HEK293T (cell line): ENCODE measurements at regions not wholly inside any gene's neighbourhood (a gene's known extent, or its start where the extent isn't known, plus 50 kb on each side); places are given as distances from the start of the nearest gene placed in this dataset.
"Not testable (repeated sequence)": the region's sequence is repeated elsewhere in the genome, so short reads cannot be mapped to it uniquely, and the experiment has no call there.

ENCODE experiments used
- CTCF ChIA-PET: fragments of 350-600 bp; formaldehyde crosslinking; extraction: SDS; loops from one replicate; lab custom pipeline; 2021; ENCODE audit warnings: antibody characterized with exemption, inconsistent platforms; lab: Yijun Ruan, JAX
- POLR2A ChIA-PET: fragments of 350-600 bp; formaldehyde crosslinking; extraction: SDS; loops from one replicate; lab custom pipeline; 2020; ENCODE audit warnings: antibody characterized with exemption, inconsistent platforms; lab: Yijun Ruan, JAX
- DNase-seq: peaks from one replicate; pipeline ENCODE4 v3.0.0; 2012; ENCODE audit warnings: mixed read lengths; ENCODE audit errors: extremely low spot score
- ARNT ChIP-seq: fragments of 450-650 bp; IDR thresholded peaks from 2 replicates; pipeline ENCODE4 v1.6.1; 2017; ENCODE audit warnings: mild to moderate bottlenecking
- BHLHE40 ChIP-seq: fragments of 450-650 bp; IDR thresholded peaks from 2 replicates; pipeline ENCODE4 v1.6.1; 2016; ENCODE audit warnings: mild to moderate bottlenecking, moderate library complexity, borderline replicate concordance
- CTBP1 ChIP-seq: fragments of 450-650 bp; IDR thresholded peaks from 2 replicates; pipeline ENCODE4 v1.6.1; 2016; ENCODE audit warnings: borderline replicate concordance
- ELF4 ChIP-seq: fragments of 450-650 bp; IDR thresholded peaks from 2 replicates; pipeline ENCODE4 v1.6.1; 2017; ENCODE audit warnings: antibody characterized with exemption
- FOXA1 ChIP-seq: fragments of 450-650 bp; IDR thresholded peaks from 2 replicates; pipeline ENCODE4 v1.6.1; 2016; ENCODE audit warnings: mild to moderate bottlenecking
- FOXK2 ChIP-seq: fragments of 450-650 bp; IDR thresholded peaks from 2 replicates; pipeline ENCODE4 v1.6.1; 2016; ENCODE audit warnings: mild to moderate bottlenecking
- FOXM1 ChIP-seq: fragments of 450-650 bp; IDR thresholded peaks from 2 replicates; pipeline ENCODE4 v1.6.1; 2017; ENCODE audit warnings: mild to moderate bottlenecking, borderline replicate concordance
- HDGF ChIP-seq: fragments of 450-650 bp; IDR thresholded peaks from 2 replicates; pipeline ENCODE4 v1.6.1; 2017; ENCODE audit warnings: antibody characterized with exemption, borderline replicate concordance
- L3MBTL2 ChIP-seq: fragments of 450-650 bp; conservative IDR thresholded peaks from 2 replicates; pipeline ENCODE4 v1.6.1; 2016; ENCODE audit warnings: mild to moderate bottlenecking
- LEF1 ChIP-seq: fragments of 450-650 bp; IDR thresholded peaks from 2 replicates; pipeline ENCODE4 v1.6.1; 2017; ENCODE audit warnings: mild to moderate bottlenecking, borderline replicate concordance
- NFRKB ChIP-seq: fragments of 450-650 bp; IDR thresholded peaks from 2 replicates; pipeline ENCODE4 v1.6.1; 2016; ENCODE audit warnings: mild to moderate bottlenecking, moderate library complexity
- PKNOX1 ChIP-seq: fragments of 450-650 bp; IDR thresholded peaks from 2 replicates; pipeline ENCODE4 v1.6.1; 2016
- SP1 ChIP-seq: fragments of 450-650 bp; IDR thresholded peaks from 2 replicates; pipeline ENCODE4 v1.6.1; 2017
- SUZ12 ChIP-seq: fragments of 450-650 bp; IDR thresholded peaks from 2 replicates; pipeline ENCODE4 v1.6.1; 2016; ENCODE audit warnings: mild to moderate bottlenecking
- TARDBP ChIP-seq: fragments of 450-650 bp; IDR thresholded peaks from 2 replicates; pipeline ENCODE4 v1.6.1; 2016
- ZNF384 ChIP-seq: fragments of 450-650 bp; IDR thresholded peaks from 2 replicates; pipeline ENCODE4 v1.6.1; 2016

- no peak for DNase-seq
- no peak for TF ChIP-seq HDGF
- no peak for TF ChIP-seq ZNF384
- no peak for TF ChIP-seq FOXA1
- TF ChIP-seq NFRKB: no peak
- TF ChIP-seq CTBP1: no peak
- no peak for TF ChIP-seq PKNOX1
- TF ChIP-seq ELF4: no peak
- no peak for TF ChIP-seq FOXK2
- no peak for TF ChIP-seq SUZ12
- TF ChIP-seq L3MBTL2: no peak
- no peak for TF ChIP-seq ARNT
- TF ChIP-seq BHLHE40: no peak
- no peak for TF ChIP-seq TARDBP
- ChIA-PET CTCF (no interaction called here), POLR2A (no interaction called here)
Measured at GRCh38 chr12:25681580-25681979, 128.5 kb upstream of the LMNTD1 start.

- ChIA-PET POLR2A (interaction anchor here (1.7 kb wide), 1 partner anchor 11 kb away, joined by 5 read pairs; no protein-coding TSS in a partner anchor), CTCF (no interaction called here)
- DNase-seq: no peak
- no peak for TF ChIP-seq FOXM1
Measured at GRCh38 chr12:25682421-25682820, 129.3 kb upstream of the LMNTD1 start.

GRCh38 chr12:25684070-25684469 lies 131.0 kb upstream of the LMNTD1 start:
- ChIA-PET CTCF (no interaction called here), POLR2A (no interaction called here)
- TF ChIP-seq CTBP1 (no peak), LEF1 (no peak), SP1 (no peak), FOXK2 (no peak), ZNF384 (no peak), FOXM1 (no peak), L3MBTL2 (no peak), SUZ12 (no peak), PKNOX1 (no peak), ELF4 (no peak), FOXA1 (no peak), TARDBP (no peak), BHLHE40 (no peak), NFRKB (no peak), ARNT (no peak)
- no peak for DNase-seq

GRCh38 chr12:25686351-25686750 lies 133.3 kb upstream of the LMNTD1 start:
- TF ChIP-seq FOXA1: no peak
- TF ChIP-seq BHLHE40: no peak
- TF ChIP-seq ELF4: no peak
- TF ChIP-seq LEF1: no peak
- TF ChIP-seq SUZ12: no peak
- TF ChIP-seq L3MBTL2: no peak
- TF ChIP-seq FOXK2: no peak
- no peak for TF ChIP-seq PKNOX1
- TF ChIP-seq CTBP1: no peak
- no peak for TF ChIP-seq TARDBP
- TF ChIP-seq FOXM1: no peak
- TF ChIP-seq ZNF384: no peak
- no peak for TF ChIP-seq ARNT
- TF ChIP-seq HDGF: no peak
- CTCF ChIA-PET: no interaction called here
- no peak for DNase-seq
- POLR2A ChIA-PET: no interaction called here

GRCh38 chr12:25687226-25687625 lies 134.1 kb upstream of the LMNTD1 start:
- POLR2A ChIA-PET: no interaction called here
- no peak for TF ChIP-seq SP1
- TF ChIP-seq ZNF384: no peak
- no peak for TF ChIP-seq FOXA1
- no peak for TF ChIP-seq PKNOX1
- TF ChIP-seq SUZ12: no peak
- TF ChIP-seq FOXM1: no peak
- TF ChIP-seq HDGF: no peak
- TF ChIP-seq NFRKB: no peak
- no peak for TF ChIP-seq TARDBP
- TF ChIP-seq FOXK2: no peak
- TF ChIP-seq ARNT: no peak
- no peak for TF ChIP-seq ELF4
- TF ChIP-seq L3MBTL2: no peak
- no peak for TF ChIP-seq CTBP1
- no peak for TF ChIP-seq BHLHE40
- TF ChIP-seq LEF1: no peak
- CTCF ChIA-PET: interaction anchor here (0.7 kb wide), 1 partner anchor 990 kb away, joined by 3 read pairs; no protein-coding TSS in a partner anchor
- no peak for DNase-seq

- CTCF ChIA-PET: interaction anchor here (0.6 kb wide), 1 partner anchor 212 kb away, joined by 3 read pairs; no protein-coding TSS in a partner anchor
- POLR2A ChIA-PET, DNase-seq: not testable (repeated sequence)
Measured at GRCh38 chr12:25688851-25689250, 135.8 kb upstream of the LMNTD1 start.
